Heart right ventricle (tissue), 16 donors: ENCODE measurements at regions not wholly inside any gene's neighbourhood (a gene's known extent, or its start where the extent isn't known, plus 50 kb on each side); places are given as distances from the start of the nearest gene placed in this dataset.

Experiments
- ATAC-seq, 8 donors: fragments of 200-7000 bp; cut with Tn5 transposase; one replicate each; pipeline ENCODE4 v1.9.1; 2020; ENCODE audit warnings: mild to moderate bottlenecking in 8 of 8, moderate library complexity in 8 of 8, moderate number of reproducible peaks in 1 of 8
- DNase-seq, 2 donors: peaks; one replicate each; pipeline ENCODE4 v3.0.0-alpha.2; 2020
- H3K27ac ChIP-seq, 10 donors: fragments of 200-600 bp; sonication (generic) in 2 of 10; one replicate each; pipeline versions ENCODE4 v1.5.0 to v1.8.0; 2020 to 2022; ENCODE audit warnings: mild to moderate bottlenecking in 3 of 10
- H3K27me3 ChIP-seq, 7 donors: fragments of 200-600 bp; one replicate each; pipeline ENCODE4 v1.8.0; 2021 to 2022; ENCODE audit warnings: mild to moderate bottlenecking in 2 of 7
- H3K36me3 ChIP-seq, 9 donors: fragments of 200-600 bp; sonication (generic) in 1 of 9; one replicate each; pipeline versions ENCODE4 v1.5.0 to v1.8.0; 2020 to 2022; ENCODE audit warnings: mild to moderate bottlenecking in 2 of 9
- H3K4me1 ChIP-seq, 9 donors: fragments of 200-600 bp; sonication (generic) in 1 of 9; one replicate each; pipeline versions ENCODE4 v1.5.0 to v1.8.0; 2020 to 2022; ENCODE audit warnings: mild to moderate bottlenecking in 4 of 9
- H3K4me3 ChIP-seq, 10 donors: fragments of 200-600 bp; sonication (generic) in 2 of 10; one replicate each; pipeline versions ENCODE4 v1.5.0 to v1.8.0; 2020 to 2022; ENCODE audit warnings: mild to moderate bottlenecking in 7 of 10, moderate library complexity in 2 of 10
- H3K9me3 ChIP-seq, 11 donors: fragments of 200-600 bp in 10 of 11; sonication (generic) in 2 of 11; one replicate each; pipeline versions ENCODE4 v1.5.0 to v1.8.0; 2013 to 2022; ENCODE audit warnings: mild to moderate bottlenecking in 2 of 11, control low read depth in 1 of 11, moderate library complexity in 1 of 11
- WGBS, 2 donors: extraction: QIAGEN DNeasy Blood & Tissue Kit; methylation state at CpG; one replicate each; pipeline ENCODE4 v1.1.7; 2013; ENCODE audit warnings: inconsistent platforms in 1 of 2; 5-methylcytosine and 5-hydroxymethylcytosine counted together
- intact Hi-C, 10 donors: fragments of 100-400 bp; cut with DNase I; formaldehyde crosslinking; loops; one replicate each; pipeline versions ENCODE4 v1.11.1 to v1.14.2; 2022
- TF ChIP-seq, protein P1 (sequence below), 9 donors: fragments of 200-600 bp; sonication (generic) in 2 of 9; IDR thresholded peaks; one replicate each; pipeline versions ENCODE4 v1.5.0 to v1.8.0; 2021 to 2022; ENCODE audit warnings: antibody characterized with exemption in 9 of 9, mild to moderate bottlenecking in 5 of 9, moderate library complexity in 1 of 9
- donor health status: Arrhythmogenic right ventricular cardiomyopathy.
- donor health status: ischemic (EF 13 %, LVEDD 7.1; RV severe dilation, severe dysfunction).
- donor health status: healthy with polysubstance abuse.
- donor health status: DM: no; HTN: yes; CAD: no.
- donor health status: DM: no; HTN: no; CAD: no.
- donor health status: ischemic (EF 25% LVEDD 6.9; RV normal size, moderate dysfunction).
- donor health status: ischemic (EF 25% LVEDD 5.7; RV mildly dilated, moderate dysfunction).
- donor health status: healthy.
- donor health status: DM: yes; HTN: yes; CAD: no.
- donor health status: Ischemic cardiomyopathy.
- donor health status: ischemic (EF 35%, LVEDD 5.7; RV mildly dilated, moderate dysfunction).
- donor health status: nonischemic (EF 11% LVEDD 7.7; RV severe dilation, severe dysfunction).
- donor health status: DM: yes; HTN: yes; CAD: no.
- donor health status: PGD.
- donor health status: ischemic (EF 29% LVEDD 5.4; RV normal size, mild dysfunction).
- donor health status: nonischemic (EF 23%, LVEDD 6.1; RV moderate dilation, normal function).

DNA sequence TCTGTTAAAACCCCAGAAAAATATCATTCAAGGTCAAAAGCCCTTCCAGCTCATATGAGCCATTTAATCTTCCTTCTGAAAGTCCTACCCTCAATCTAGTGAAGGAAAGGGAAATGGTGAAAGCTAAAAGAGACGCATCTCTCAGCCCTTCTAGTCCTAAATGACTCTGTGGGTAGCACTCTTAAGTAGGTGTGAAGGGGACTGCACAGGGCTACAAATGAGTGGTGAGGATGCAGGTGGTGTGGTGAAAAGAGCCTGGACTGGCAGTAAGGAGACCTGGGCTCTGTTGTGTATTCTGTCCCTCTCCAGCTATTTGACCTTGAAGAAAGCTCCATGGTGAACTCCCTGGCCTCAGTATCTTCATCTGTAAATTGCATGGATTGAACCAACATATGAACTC lies 671.8 kb upstream of the DIPK2B start:
- Histone ChIP-seq H3K4me1 (no peaks in the 10 kb centered on the region), H3K27me3 (peaks cover 0 to 52% (median 0%) of the 10 kb centered on the region in 7 donors), H3K36me3 (no peaks in the 10 kb centered on the region), H3K4me3 (no peak overlapping the region), H3K9me3 (no peaks in the 10 kb centered on the region), H3K27ac (no peak overlapping the region)
- intact Hi-C loops: no loop called here
- no peak for ATAC-seq
- no peak for DNase-seq
- WGBS, 2 donors: 67 to 88% methylated on average over 1 of the region's 1 CpG
- TF ChIP-seq, protein P1, sequence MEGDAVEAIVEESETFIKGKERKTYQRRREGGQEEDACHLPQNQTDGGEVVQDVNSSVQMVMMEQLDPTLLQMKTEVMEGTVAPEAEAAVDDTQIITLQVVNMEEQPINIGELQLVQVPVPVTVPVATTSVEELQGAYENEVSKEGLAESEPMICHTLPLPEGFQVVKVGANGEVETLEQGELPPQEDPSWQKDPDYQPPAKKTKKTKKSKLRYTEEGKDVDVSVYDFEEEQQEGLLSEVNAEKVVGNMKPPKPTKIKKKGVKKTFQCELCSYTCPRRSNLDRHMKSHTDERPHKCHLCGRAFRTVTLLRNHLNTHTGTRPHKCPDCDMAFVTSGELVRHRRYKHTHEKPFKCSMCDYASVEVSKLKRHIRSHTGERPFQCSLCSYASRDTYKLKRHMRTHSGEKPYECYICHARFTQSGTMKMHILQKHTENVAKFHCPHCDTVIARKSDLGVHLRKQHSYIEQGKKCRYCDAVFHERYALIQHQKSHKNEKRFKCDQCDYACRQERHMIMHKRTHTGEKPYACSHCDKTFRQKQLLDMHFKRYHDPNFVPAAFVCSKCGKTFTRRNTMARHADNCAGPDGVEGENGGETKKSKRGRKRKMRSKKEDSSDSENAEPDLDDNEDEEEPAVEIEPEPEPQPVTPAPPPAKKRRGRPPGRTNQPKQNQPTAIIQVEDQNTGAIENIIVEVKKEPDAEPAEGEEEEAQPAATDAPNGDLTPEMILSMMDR (IDR thresholded peaks at IDR 0.05): no peak

DNA sequence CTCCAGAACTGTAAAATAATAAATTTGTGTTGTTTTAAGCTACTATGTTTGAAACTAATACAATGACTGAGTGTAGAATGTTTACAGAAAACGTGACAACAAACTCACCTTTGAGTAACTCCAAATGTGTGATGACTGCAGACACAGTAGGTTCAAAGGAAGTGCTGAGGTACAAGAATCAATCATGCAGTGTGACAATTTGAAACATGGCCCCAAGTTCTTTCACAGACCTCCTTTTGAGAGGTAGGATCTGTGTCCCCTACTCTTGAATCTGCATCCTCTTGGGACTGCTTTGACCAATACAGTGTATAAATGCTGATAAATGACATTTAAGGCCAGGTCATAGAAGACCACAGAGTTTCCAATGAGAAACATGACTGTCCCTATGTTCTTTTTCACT lies 667.7 kb upstream of the DIPK2B start:
- WGBS, 2 donors: 52 to 76% methylated on average over 1 of the region's 1 CpG
- H3K27ac ChIP-seq: no peak overlapping the region
- intact Hi-C loops: no loop called here
- H3K4me1 ChIP-seq: no peaks in the 10 kb centered on the region
- H3K9me3 ChIP-seq: no peaks in the 10 kb centered on the region
- no peak overlapping the region for H3K4me3 ChIP-seq
- H3K36me3 ChIP-seq: no peaks in the 10 kb centered on the region
- no peak for DNase-seq
- TF ChIP-seq, protein P1 (IDR thresholded peaks at IDR 0.05): no peak
- H3K27me3 ChIP-seq: peaks cover 0 to 71% (median 0%) of the 10 kb centered on the region in 7 donors
- no peak for ATAC-seq

DNA sequence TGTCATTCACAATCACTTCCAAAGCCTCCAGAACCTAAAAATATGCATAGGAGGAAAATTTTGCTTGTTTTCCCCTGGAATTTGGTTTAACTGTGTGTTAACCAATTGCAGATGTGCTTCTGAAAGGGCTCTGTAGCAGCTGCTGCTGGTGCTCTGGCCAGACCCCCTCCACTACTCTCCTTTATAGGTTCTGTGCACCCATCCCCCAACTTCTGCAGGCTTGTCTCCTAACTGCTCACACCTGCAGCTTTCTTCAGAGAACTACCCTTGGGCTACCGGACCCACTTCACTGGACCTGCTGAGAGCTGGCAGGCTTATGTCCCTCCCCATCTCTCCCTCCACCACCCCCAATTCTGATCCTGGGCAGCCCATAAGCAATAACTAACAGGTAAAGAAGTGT lies 662.1 kb upstream of the DIPK2B start:
- TF ChIP-seq, protein P1 (IDR thresholded peaks at IDR 0.05): no peak
- no peak for DNase-seq
- Histone ChIP-seq H3K27ac (no peak overlapping the region), H3K4me3 (no peak overlapping the region), H3K27me3 (peaks cover 0 to 73% (median 0%) of the 10 kb centered on the region in 7 donors), H3K9me3 (no peaks in the 10 kb centered on the region), H3K4me1 (no peaks in the 10 kb centered on the region), H3K36me3 (no peaks in the 10 kb centered on the region)
- intact Hi-C loops: no loop called here
- ATAC-seq: no peak
- WGBS, 2 donors: 22 to 53% methylated on average over 1 of the region's 1 CpG

- ATAC-seq: no peak
- 77 to 93% methylated on average over 1 of the region's 1 CpG for WGBS, 2 donors
- Histone ChIP-seq H3K36me3 (no peaks in the 10 kb centered on the region), H3K27me3 (peaks cover 0 to 66% (median 0%) of the 10 kb centered on the region in 7 donors), H3K9me3 (no peaks in the 10 kb centered on the region), H3K27ac (no peak overlapping the region), H3K4me3 (no peak overlapping the region), H3K4me1 (no peaks in the 10 kb centered on the region)
- intact Hi-C loops: no loop called here
- TF ChIP-seq, protein P1 (IDR thresholded peaks at IDR 0.05): no peak
- no peak for DNase-seq
These were observed 659.8 kb upstream of the DIPK2B start for GRCh38 chrX:45860450-45860849.
